Retinal pigment epithelial cell (primary cell): ENCODE measurements at regions not wholly inside any gene's neighbourhood (a gene's known extent, or its start where the extent isn't known, plus 50 kb on each side); places are given as distances from the start of the nearest gene placed in this dataset.
"Not testable (repeated sequence)": the region's sequence is repeated elsewhere in the genome, so short reads cannot be mapped to it uniquely, and the experiment has no call there.

Experiments
- DNase-seq: peaks from one replicate; pipeline ENCODE4 v3.0.0-alpha.2; 2010; ENCODE audit warnings: low read depth
- H3K4me3 ChIP-seq: 2 replicates; pipeline ENCODE4 v1.5.1; 2011; ENCODE audit warnings: mild to moderate bottlenecking, low read length, control low read depth, moderate library complexity
- TF ChIP-seq, protein P1 (sequence below): conservative IDR thresholded peaks from 2 replicates; pipeline ENCODE4 v1.5.1; 2011; ENCODE audit warnings: low read depth, low read length, control low read depth, inconsistent platforms

DNA sequence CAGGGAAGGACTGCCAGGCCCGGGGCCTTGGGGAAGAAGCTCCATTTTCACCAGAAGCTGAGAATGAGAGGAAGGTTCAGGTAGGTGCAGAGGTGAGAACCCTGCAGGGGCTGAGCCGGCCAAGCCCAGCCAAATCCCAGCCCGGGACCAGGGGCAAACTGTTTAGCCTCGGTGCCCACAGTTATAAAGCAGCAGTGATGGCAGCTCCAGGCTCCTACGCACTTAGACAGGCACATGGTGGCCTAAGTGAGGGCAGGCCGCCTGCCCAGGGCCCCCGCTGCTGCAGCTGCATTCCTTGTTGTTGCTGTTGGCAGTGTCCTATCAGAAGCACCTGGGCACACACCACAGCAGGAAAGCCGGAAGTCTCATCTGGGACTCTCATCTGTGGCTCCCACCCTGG lies 159.9 kb upstream of the FOXD4L5 start:
- TF ChIP-seq, protein P1, sequence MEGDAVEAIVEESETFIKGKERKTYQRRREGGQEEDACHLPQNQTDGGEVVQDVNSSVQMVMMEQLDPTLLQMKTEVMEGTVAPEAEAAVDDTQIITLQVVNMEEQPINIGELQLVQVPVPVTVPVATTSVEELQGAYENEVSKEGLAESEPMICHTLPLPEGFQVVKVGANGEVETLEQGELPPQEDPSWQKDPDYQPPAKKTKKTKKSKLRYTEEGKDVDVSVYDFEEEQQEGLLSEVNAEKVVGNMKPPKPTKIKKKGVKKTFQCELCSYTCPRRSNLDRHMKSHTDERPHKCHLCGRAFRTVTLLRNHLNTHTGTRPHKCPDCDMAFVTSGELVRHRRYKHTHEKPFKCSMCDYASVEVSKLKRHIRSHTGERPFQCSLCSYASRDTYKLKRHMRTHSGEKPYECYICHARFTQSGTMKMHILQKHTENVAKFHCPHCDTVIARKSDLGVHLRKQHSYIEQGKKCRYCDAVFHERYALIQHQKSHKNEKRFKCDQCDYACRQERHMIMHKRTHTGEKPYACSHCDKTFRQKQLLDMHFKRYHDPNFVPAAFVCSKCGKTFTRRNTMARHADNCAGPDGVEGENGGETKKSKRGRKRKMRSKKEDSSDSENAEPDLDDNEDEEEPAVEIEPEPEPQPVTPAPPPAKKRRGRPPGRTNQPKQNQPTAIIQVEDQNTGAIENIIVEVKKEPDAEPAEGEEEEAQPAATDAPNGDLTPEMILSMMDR = no peak
- DNase-seq = no peak

DNA sequence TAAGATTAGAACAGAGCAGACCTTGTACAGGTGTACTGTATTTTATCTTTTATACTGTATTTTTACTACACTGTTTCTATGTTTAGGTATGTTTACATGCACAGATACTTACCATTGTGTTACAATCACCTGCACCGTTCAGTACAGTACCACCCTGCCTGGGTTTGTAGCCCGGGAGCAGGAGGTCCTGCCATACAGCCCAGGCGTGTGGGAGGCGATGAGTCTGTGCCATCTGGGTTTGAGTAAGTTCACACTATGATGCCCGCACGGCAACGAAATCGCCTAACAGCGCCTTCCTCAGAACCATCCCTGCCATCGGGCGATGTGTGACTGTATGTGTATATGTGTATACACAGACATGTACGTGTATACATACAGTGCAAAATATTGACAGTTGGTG lies 157.1 kb upstream of the FOXD4L5 start:
- not testable (repeated sequence) for DNase-seq, H3K4me3 ChIP-seq

More for the DNA sequence above, 159.9 kb upstream of the FOXD4L5 start:
- no peak overlapping the region for H3K4me3 ChIP-seq

DNA sequence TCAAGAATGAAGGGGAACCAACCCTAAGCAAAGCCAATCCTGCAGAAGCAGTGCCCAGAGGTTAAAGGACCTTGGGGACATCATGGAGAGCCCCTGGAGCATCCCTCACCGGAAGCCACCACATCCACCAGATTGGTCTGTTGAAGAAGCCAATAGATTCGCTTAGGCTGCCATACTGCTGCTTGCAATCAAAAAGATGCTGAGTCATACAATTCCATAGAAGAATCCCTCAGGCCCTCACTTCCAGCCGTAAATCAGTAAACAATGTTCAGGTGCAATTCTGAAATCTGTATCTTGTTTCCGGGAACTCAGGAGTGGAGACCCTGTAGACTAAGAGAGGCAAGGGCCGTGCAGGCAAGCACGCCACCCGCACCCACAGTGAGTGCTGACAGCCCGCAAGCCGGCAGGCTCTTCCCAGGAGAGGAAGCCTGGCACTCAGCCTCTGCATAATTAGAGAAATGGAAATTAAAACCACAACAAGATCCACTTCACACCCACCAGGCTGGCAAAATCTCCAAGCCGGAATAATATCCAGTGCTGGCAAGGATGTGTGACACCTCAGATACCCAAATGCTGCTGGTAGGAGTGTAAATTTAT lies 156.4 kb upstream of the FOXD4L5 start:
- not testable (repeated sequence) for H3K4me3 ChIP-seq, DNase-seq

- DNase-seq = no peak
- TF ChIP-seq, protein P1 = no peak
- H3K4me3 ChIP-seq = no peak overlapping the region
These were observed 152.7 kb upstream of the FOXD4L5 start for GRCh38 chr9:65437724-65438123.

DNA sequence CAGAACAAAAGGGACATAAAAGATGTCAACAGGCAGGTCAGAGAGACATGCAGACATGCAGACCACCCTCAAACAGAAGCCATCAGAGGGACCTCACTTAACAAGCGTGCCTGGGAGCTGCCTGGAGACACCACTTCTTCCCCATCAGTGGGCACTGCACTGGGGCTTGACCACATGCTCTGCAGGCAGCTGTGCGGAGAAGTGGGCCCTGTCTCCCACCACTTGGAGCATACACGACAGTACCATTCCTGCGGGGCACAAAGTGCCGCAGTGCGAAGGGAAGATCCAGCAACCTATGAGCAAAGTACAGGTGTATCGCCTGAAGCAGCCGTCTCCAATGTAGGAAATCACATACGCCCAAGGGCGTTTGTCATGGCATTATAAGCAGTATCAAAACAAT lies 150.5 kb upstream of the FOXD4L5 start:
- no peak overlapping the region for H3K4me3 ChIP-seq
- no peak for DNase-seq
- TF ChIP-seq, protein P1 = no peak

- DNase-seq = no peak
- no peak overlapping the region for H3K4me3 ChIP-seq
- TF ChIP-seq, protein P1 = no peak
These were observed 147.8 kb upstream of the FOXD4L5 start for GRCh38 chr9:65432722-65433323.

- DNase-seq = no peak
- no peak overlapping the region for H3K4me3 ChIP-seq
- TF ChIP-seq, protein P1 = no peak
These were observed 147.0 kb upstream of the FOXD4L5 start for GRCh38 chr9:65432051-65432450.

DNA sequence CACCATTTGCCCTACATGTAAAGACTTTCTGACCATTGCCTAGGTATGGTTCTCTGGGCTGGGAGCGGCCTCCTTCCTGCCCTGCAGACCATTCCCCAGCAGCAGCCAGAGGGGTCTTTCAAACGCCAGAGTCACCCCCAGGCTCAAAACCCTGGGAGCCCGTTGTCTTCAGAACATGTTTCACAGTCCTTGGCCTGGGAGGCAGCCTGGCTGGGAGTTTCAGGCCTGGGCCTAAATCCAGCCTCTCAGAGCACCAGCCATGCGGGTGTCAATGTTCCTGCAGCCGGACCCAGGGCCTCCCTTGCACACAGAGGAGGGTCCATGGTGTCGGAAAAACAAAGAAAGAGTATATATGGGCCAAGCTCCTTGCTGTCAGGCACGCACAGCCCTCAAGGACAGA lies 145.2 kb upstream of the FOXD4L5 start:
- TF ChIP-seq, protein P1 = no peak
- no peak for DNase-seq
- no peak overlapping the region for H3K4me3 ChIP-seq

DNA sequence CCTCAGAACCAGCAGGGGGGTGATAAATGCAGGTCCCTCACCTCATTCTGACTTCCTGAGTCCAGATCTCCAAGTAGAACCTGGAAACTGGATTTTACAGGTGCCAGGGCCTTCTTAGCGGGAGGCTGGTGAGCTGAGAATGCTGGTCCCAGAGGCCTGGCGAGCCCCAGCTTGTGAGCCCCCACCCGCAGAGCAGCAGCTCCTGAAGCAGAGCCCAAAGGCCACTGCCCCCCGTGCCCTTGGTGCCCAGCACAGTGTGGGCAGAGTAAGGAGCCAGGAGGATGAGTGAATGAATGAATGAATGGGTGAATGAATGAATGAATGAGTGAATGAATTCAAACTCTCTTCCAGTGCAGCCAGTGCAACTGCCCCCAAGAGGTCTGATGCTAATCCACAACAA lies 142.4 kb upstream of the FOXD4L5 start:
- DNase-seq, H3K4me3 ChIP-seq: not testable (repeated sequence)

GRCh38 chr9:65426813-65427212 lies 141.8 kb upstream of the FOXD4L5 start:
- not testable (repeated sequence) for DNase-seq, H3K4me3 ChIP-seq
